ENCODE measurements at regions not wholly inside any gene's neighbourhood (a gene's known extent, or its start where the extent isn't known, plus 50 kb on each side); places are given as distances from the start of the nearest gene placed in this dataset.

DNA sequence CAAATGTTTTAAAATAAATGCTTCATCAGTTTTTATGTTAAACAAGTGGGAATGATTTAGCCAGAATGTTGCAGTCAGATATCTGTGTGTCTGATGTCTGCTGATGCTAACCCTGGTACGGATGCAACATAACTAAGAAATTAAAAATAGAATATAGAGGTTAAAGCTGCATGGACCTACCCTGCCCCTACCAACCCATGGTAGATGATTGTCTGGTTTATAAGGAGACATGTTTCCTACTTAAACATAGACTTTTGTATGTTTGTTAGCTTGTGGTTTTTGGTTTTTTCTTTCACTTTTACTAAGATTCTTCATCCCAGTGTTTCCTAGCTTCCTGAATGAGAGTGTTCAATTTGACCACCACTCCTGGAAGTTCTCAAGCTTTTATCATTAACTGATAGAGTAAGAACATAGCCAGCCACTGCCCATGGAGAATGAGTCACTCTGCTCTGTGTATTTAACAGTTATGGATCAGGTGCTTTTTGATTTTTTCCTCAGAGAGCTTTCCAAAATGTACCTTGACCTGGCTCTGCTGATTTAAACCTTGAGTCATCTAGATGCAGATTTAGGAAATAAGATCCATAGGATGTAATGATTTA lies 70.7 kb upstream of the VEPH1 start:
- no peak for DNase-seq

DNA sequence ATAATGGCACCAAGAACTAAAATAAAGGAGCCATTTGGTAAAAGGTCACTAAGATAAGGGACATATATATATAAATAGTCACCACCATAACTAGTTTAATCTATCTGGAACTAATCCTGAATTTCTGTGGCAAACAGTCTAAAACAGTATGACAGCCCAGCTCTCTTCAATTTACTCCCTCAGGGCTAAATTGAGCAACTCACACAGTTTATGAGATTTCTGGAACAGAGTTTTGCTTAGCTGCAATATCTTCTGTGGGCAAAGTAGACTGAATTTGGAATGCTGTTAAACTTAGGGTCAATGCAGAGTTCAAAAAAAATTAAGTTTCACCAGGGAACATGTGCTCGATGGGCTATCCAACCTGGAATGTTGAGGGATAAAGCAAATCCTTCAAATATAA lies 70.1 kb upstream of the VEPH1 start:
- DNase-seq: no peak

DNA sequence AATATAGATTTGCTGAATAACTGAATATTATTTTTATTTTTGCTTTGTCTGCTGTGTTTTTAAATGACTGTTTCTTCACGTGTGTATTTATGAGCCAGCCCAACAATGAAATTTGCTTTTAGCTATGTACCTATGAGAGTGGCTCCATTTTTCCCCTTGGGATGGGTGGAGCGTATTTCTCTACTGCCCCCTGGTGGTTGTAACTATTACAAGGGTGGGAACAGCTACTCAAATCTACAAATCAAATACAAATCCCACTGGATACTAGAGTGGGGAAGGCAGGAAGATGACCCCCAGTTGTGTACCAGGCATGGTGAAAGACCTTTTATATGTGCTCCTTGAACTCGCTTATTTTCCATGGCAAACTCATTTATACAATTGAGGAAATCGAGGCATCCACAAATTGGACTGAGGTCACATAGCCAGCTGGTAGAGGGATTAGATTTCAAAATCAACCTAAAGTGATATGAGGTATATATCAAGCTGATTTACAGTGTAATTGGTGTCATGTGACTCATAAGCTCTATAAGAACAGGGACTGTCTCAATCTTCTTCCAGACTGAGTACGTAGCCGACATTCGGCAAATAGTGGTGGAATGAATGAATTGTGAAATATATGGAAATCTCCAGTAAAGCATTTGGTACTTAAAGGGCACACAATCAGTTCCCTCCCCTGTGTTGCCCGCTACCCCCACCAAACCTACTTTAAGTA lies 69.5 kb upstream of the VEPH1 start:
- DNase-seq: peak; percentile 29

DNA sequence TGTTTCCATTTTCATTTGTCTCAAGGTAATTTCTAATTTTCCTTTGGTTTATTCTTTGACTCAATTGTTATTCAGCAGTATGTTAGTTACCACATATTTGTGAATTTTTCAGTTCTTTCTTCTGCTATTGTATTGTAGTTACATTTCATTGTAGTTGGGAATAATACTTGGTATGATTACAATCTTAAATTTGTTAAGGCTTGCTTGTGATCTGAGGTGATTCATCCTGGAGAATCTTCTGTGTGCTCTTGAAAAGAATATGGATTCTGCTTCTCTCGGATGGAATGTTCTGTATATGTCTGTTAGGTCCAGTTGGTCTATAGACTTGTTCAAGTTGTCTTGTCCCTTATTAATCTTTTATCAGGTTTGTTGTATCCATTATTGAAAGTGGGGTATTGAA lies 63.4 kb upstream of the VEPH1 start:
- no peak for DNase-seq

DNA sequence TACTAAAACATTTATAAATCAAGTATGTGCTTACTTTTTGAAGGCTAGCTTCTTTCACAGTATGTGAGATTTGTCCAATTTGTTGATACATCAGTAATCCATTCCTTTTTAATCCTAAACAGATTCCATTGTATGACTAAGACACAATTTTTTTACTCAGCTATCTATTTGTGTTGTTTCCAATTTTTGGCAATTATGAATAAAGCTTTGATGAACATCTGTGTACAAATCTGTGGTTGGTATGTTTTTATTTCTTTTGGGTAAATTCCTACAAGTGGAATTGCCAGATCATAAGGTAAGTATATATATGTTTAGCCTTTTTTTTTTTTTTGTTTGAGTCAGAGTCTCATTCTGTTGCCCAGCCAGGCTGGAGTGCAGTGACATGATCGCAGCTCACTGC lies 56.2 kb upstream of the VEPH1 start:
- DNase-seq: no peak

All from CD4-positive, alpha-beta T cell treated with Interleukin-10 for 1 hour (primary cell).